Osteoblast (primary cell): ENCODE measurements at regions not wholly inside any gene's neighbourhood (a gene's known extent, or its start where the extent isn't known, plus 50 kb on each side); places are given as distances from the start of the nearest gene placed in this dataset.

Experiments
- DNase-seq: peaks from one replicate; pipeline ENCODE4 v3.0.0; 2011; ENCODE audit warnings: low spot score, mixed read lengths; ENCODE audit not compliant: insufficient read length; ENCODE audit errors: missing footprints
- H2AFZ ChIP-seq: 2 replicates; pipeline ENCODE4 v1.6.0; 2011; ENCODE audit warnings: mild to moderate bottlenecking, low read length
- H3K27ac ChIP-seq: 2 replicates; pipeline ENCODE4 v1.5.1; 2011; ENCODE audit warnings: mild to moderate bottlenecking, low read depth, low read length, moderate library complexity
- H3K27me3 ChIP-seq: 2 replicates; pipeline ENCODE4 v1.6.0; 2012; ENCODE audit warnings: mild to moderate bottlenecking, control low read depth, inconsistent platforms, low read length, moderate library complexity; ENCODE audit not compliant: insufficient read depth
- H3K36me3 ChIP-seq: 2 replicates; pipeline ENCODE4 v1.5.1; 2011; ENCODE audit warnings: mild to moderate bottlenecking, low read length, control low read depth, moderate library complexity; ENCODE audit not compliant: insufficient read depth
- H3K4me1 ChIP-seq: 2 replicates; pipeline ENCODE4 v1.5.1; 2011; ENCODE audit warnings: mild to moderate bottlenecking, low read length, control low read depth, moderate library complexity; ENCODE audit not compliant: insufficient read depth
- H3K4me2 ChIP-seq: 2 replicates; pipeline ENCODE4 v1.6.0; 2011; ENCODE audit warnings: mild to moderate bottlenecking, low read length; ENCODE audit not compliant: insufficient read depth
- H3K4me3 ChIP-seq: fragments of 200-600 bp; sonication (generic); 3 replicates; pipeline ENCODE4 v1.5.1; 2012; ENCODE audit warnings: mild to moderate bottlenecking, low read length, inconsistent platforms; ENCODE audit not compliant: insufficient read depth
- H3K79me2 ChIP-seq: 2 replicates; pipeline ENCODE4 v1.6.0; 2012; ENCODE audit warnings: mild to moderate bottlenecking, low read length, control low read depth, inconsistent platforms; ENCODE audit not compliant: insufficient read depth
- H3K9me3 ChIP-seq: 2 replicates; pipeline ENCODE4 v1.5.1; 2011; ENCODE audit warnings: low read depth, low read length, control low read depth
- H4K20me1 ChIP-seq: 2 replicates; pipeline ENCODE4 v1.6.0; 2012; ENCODE audit warnings: mild to moderate bottlenecking, low read length, control low read depth; ENCODE audit not compliant: insufficient read depth
- TF ChIP-seq, protein P1 (sequence below): IDR thresholded peaks from 2 replicates; pipeline ENCODE4 v1.5.1; 2011; ENCODE audit warnings: mild to moderate bottlenecking, low read depth, low read length, moderate library complexity; ENCODE audit errors: extremely low read depth

DNA sequence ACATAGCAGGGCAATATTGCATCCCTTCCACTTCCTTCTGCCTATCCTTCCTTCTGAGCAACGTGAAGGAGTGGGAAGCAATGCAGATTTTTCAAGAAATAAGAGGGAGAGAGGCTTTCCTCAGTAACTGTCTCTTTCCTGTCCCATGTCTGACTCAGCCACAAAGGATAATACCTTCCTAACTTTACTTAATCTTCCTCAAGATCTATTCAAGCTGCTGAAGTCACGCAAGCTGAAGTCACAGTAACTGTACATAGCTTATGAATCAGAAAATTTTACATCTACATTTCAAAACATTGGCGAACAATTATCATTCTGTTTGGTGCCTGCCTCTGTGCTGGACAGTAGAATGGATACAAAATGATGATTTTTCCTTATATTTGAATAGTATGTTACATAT lies 86.4 kb upstream of the POU3F2 start:
- no peaks in the 10 kb centered on the region for H3K9me3 ChIP-seq
- no peak overlapping the region for H2AFZ ChIP-seq
- H3K4me1 ChIP-seq, result no peaks in the 10 kb centered on the region
- no peak overlapping the region for H3K4me2 ChIP-seq
- TF ChIP-seq, protein P1, sequence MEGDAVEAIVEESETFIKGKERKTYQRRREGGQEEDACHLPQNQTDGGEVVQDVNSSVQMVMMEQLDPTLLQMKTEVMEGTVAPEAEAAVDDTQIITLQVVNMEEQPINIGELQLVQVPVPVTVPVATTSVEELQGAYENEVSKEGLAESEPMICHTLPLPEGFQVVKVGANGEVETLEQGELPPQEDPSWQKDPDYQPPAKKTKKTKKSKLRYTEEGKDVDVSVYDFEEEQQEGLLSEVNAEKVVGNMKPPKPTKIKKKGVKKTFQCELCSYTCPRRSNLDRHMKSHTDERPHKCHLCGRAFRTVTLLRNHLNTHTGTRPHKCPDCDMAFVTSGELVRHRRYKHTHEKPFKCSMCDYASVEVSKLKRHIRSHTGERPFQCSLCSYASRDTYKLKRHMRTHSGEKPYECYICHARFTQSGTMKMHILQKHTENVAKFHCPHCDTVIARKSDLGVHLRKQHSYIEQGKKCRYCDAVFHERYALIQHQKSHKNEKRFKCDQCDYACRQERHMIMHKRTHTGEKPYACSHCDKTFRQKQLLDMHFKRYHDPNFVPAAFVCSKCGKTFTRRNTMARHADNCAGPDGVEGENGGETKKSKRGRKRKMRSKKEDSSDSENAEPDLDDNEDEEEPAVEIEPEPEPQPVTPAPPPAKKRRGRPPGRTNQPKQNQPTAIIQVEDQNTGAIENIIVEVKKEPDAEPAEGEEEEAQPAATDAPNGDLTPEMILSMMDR, result no peak
- no peak for DNase-seq
- H4K20me1 ChIP-seq, result no peaks in the 10 kb centered on the region
- H3K27me3 ChIP-seq, result no peaks in the 10 kb centered on the region
- H3K4me3 ChIP-seq, result no peak overlapping the region
- no peaks in the 10 kb centered on the region for H3K36me3 ChIP-seq
- no peaks in the 10 kb centered on the region for H3K79me2 ChIP-seq
- no peak overlapping the region for H3K27ac ChIP-seq

DNA sequence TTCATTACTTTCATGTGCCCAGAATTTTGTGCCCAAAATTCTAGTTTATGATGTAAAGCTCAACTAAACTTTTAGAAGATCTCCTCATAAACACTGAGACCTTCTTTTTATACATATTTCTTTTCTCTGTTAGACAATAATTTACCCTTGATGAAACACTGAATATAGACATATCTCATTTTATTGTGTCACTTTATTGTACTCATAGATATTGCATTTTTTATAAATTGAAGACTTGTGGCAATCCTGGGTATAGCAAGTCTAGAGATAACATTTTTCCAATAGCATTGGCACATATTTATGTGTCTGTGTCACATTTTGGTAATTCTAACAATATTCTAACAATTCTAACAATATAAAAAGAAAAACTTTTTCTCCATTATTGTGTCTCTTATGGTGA lies 74.9 kb upstream of the POU3F2 start:
- Histone ChIP-seq H3K4me3 (no peak overlapping the region), H3K27me3 (no peaks in the 10 kb centered on the region), H3K79me2 (no peaks in the 10 kb centered on the region), H3K27ac (no peak overlapping the region), H2AFZ (no peak overlapping the region), H3K4me2 (no peak overlapping the region), H3K9me3 (no peaks in the 10 kb centered on the region), H3K36me3 (no peaks in the 10 kb centered on the region), H4K20me1 (no peaks in the 10 kb centered on the region), H3K4me1 (no peaks in the 10 kb centered on the region)
- TF ChIP-seq, protein P1, result no peak
- DNase-seq, result no peak

DNA sequence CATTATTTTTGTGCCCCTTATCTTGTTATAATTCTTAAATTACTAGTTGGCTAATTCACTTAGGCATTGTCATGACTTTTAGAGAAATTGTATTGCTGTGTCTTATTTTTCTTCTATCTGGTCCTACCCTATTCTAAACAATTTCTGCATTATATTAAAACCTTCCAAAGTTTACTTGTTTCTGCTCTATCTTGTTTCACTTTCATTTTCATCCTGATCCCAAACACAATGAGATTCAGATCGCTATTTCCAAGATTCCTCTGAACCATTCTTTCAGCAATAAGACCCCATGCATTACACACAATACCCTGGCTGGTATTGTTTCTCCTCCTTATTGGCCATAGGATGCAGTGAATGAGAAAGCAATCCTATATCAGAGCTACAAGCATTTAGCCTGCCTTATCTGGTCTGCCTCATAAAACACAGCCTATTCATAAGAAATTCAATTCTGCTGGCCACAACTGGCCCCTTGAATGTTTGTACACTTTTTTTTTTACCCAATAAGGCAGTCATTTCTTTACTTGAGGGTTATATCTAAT lies 69.9 kb upstream of the POU3F2 start:
- H3K79me2 ChIP-seq, result no peaks in the 10 kb centered on the region
- no peak overlapping the region for H3K27ac ChIP-seq
- H3K4me1 ChIP-seq, result no peaks in the 10 kb centered on the region
- H3K4me3 ChIP-seq, result peak overlapping the region; percentile 68
- H3K4me2 ChIP-seq, result peak overlapping the region; percentile 68
- H4K20me1 ChIP-seq, result no peaks in the 10 kb centered on the region
- H2AFZ ChIP-seq, result peak overlapping the region; percentile 83
- no peaks in the 10 kb centered on the region for H3K9me3 ChIP-seq
- H3K36me3 ChIP-seq, result no peaks in the 10 kb centered on the region
- no peak for DNase-seq
- TF ChIP-seq, protein P1, result no peak
- H3K27me3 ChIP-seq, result no peaks in the 10 kb centered on the region

DNA sequence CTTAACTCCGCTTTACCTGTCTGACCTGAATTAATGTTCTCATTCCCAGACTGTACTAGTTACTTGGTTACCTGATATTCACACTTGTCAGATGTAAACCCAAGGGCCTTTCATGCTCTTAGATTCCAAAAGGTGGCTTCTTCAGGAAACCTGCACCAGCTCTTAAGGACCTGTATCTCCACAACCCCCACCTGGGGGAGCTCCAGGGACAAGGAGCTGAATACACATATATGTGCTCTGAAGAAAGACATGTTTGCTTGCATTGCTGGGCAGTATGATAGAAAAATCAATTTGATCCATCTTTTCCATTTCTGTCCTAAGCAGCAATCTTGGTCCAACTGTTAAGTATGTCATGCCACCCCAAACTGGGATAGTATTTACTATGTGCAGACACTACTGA lies 64.8 kb upstream of the POU3F2 start:
- Histone ChIP-seq H3K27ac (no peak overlapping the region), H3K4me3 (no peak overlapping the region), H3K4me1 (no peaks in the 10 kb centered on the region), H3K27me3 (no peaks in the 10 kb centered on the region), H3K4me2 (no peak overlapping the region), H3K79me2 (no peaks in the 10 kb centered on the region), H2AFZ (no peak overlapping the region), H3K36me3 (no peaks in the 10 kb centered on the region), H4K20me1 (no peaks in the 10 kb centered on the region), H3K9me3 (no peaks in the 10 kb centered on the region)
- DNase-seq, result no peak
- TF ChIP-seq, protein P1, result no peak
